ENCODE measurements at regions not wholly inside any gene's neighbourhood (a gene's known extent, or its start where the extent isn't known, plus 50 kb on each side); places are given as distances from the start of the nearest gene placed in this dataset.

GRCh38 chr5:60177596-60177995 is 284.1 kb upstream of the PDE4D start:
- no peak for DNase-seq

GRCh38 chr5:60173667-60174066 is 280.1 kb upstream of the PDE4D start:
- no peak for DNase-seq

- DNase-seq, result no peak
Measured at GRCh38 chr5:60163762-60164161, 270.2 kb upstream of the PDE4D start.

- DNase-seq, result no peak
Measured at GRCh38 chr5:60162441-60162840, 268.9 kb upstream of the PDE4D start.

- peak; percentile 48 for DNase-seq
Measured at GRCh38 chr5:60161340-60161934, 267.9 kb upstream of the PDE4D start.

GRCh38 chr5:60149081-60149480 is 255.6 kb upstream of the PDE4D start:
- DNase-seq, result no peak

- no peak for DNase-seq
Measured at GRCh38 chr5:60148366-60148765, 254.8 kb upstream of the PDE4D start.

- no peak for DNase-seq
Measured at GRCh38 chr5:60147791-60148190, 254.3 kb upstream of the PDE4D start.

GRCh38 chr5:60143942-60144549 is 250.5 kb upstream of the PDE4D start:
- no peak for DNase-seq

GRCh38 chr5:60141119-60141518 is 247.6 kb upstream of the PDE4D start:
- no peak for DNase-seq

- DNase-seq, result no peak
Measured at GRCh38 chr5:60136841-60137240, 243.3 kb upstream of the PDE4D start.

GRCh38 chr5:60131504-60131903 is 238.0 kb upstream of the PDE4D start:
- no peak for DNase-seq

GRCh38 chr5:60125636-60126035 is 232.1 kb upstream of the PDE4D start:
- no peak for DNase-seq

- no peak for DNase-seq
Measured at GRCh38 chr5:60102961-60103693, 209.6 kb upstream of the PDE4D start.

- DNase-seq, result no peak
Measured at GRCh38 chr5:60101573-60101972, 208.0 kb upstream of the PDE4D start.

- no peak for DNase-seq
Measured at GRCh38 chr5:60092671-60093422, 199.3 kb upstream of the PDE4D start.

GRCh38 chr5:60086583-60086982 is 193.1 kb upstream of the PDE4D start:
- DNase-seq, result no peak

GRCh38 chr5:60084226-60084625 is 190.7 kb upstream of the PDE4D start:
- DNase-seq, result no peak

- DNase-seq, result no peak
Measured at GRCh38 chr5:60077292-60077691, 183.8 kb upstream of the PDE4D start.

GRCh38 chr5:60076746-60077145 is 183.2 kb upstream of the PDE4D start:
- no peak for DNase-seq

- DNase-seq, result no peak
Measured at GRCh38 chr5:60066502-60066901, 173.0 kb upstream of the PDE4D start.

GRCh38 chr5:60060389-60060788 is 166.9 kb upstream of the PDE4D start:
- no peak for DNase-seq

- DNase-seq, result no peak
Measured at GRCh38 chr5:60056191-60056590, 162.7 kb upstream of the PDE4D start.

GRCh38 chr5:60055168-60055567 is 161.6 kb upstream of the PDE4D start:
- DNase-seq, result no peak
